HG03342 (cell line): ENCODE measurements at regions not wholly inside any gene's neighbourhood (a gene's known extent, or its start where the extent isn't known, plus 50 kb on each side); places are given as distances from the start of the nearest gene placed in this dataset.
"Not testable (repeated sequence)": the region's sequence is repeated elsewhere in the genome, so short reads cannot be mapped to it uniquely, and the experiment has no call there.

Experiments used
- ATAC-seq: cut with Tn5 transposase; IDR thresholded peaks from one replicate; pipeline ENCODE4 v1.9.1; 2021; ENCODE audit warnings: mild to moderate bottlenecking, moderate library complexity; ENCODE audit not compliant: unreplicated experiment

DNA sequence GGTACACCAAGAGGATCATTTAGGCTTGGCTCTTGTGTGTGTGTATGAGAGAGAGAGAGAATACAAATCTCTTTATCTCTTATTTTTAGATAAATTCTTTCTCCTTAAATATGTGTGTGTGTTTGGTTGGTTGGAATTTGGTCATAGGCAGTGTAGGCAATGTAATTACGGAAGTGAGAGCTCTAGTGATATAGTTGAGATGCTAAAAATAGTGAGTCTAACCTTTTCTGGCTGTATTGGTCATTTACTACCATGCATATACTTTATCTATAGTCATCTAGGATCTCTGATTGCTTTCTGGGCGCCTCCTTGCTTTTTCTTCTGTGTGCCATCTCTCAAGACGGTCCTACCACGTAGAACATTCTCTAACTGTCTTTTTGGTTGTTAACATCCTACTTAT is 250.2 kb downstream of the NUF2 start:
- ATAC-seq: no peak

- no peak for ATAC-seq
Observed at GRCh38 chr1:163574119-163574518, 252.4 kb downstream of the NUF2 start.

- ATAC-seq: no peak
Observed at GRCh38 chr1:163580926-163581325, 259.2 kb downstream of the NUF2 start.

- ATAC-seq: no peak
Observed at GRCh38 chr1:163583661-163584181, 262.0 kb downstream of the NUF2 start.

DNA sequence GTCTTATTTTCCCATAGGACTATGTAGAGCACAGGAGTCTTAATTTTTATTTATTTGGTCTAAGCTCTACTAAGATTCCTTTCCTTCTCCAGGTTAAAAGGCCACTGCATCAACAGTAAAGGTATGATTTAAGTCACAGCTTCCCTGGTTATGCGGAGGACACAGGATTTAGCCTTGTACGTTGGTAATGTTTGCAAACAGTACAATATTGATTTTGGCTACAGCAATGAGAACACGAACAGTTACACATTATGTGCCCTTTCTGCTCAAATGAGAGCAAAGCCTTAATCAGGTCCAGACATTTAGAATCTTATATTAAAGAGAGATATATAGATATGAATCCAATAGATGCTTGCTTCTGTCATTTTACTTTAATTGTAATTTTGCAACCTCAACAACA is 264.0 kb downstream of the NUF2 start:
- no peak for ATAC-seq

GRCh38 chr1:163588796-163589195 is 267.0 kb downstream of the NUF2 start:
- ATAC-seq: no peak

GRCh38 chr1:163589735-163590134 is 268.0 kb downstream of the NUF2 start:
- no peak for ATAC-seq

- not testable (repeated sequence) for ATAC-seq
Observed at GRCh38 chr1:163591131-163591530, 269.4 kb downstream of the NUF2 start.

DNA sequence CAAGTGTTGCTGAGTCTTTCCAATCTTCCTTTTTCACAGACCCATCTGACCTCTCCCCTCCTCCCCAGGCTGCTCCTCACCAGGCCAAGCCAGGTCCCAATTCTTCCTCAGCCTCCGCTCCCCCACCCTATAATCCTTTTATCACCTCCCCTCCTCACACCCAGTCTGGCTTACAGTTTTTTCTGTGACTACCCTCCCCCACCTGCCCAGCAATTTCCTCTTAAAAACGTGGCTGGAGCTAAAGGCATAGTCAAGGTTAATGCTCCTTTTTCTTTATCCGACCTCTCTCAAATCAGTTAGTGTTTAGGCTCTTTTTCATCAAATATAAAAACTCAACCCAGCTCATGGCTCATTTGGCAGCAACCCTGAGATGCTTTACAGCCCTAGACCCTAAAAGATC is 270.9 kb downstream of the NUF2 start:
- ATAC-seq: not testable (repeated sequence)

- not testable (repeated sequence) for ATAC-seq
Observed at GRCh38 chr1:163596106-163596505, 274.4 kb downstream of the NUF2 start.

DNA sequence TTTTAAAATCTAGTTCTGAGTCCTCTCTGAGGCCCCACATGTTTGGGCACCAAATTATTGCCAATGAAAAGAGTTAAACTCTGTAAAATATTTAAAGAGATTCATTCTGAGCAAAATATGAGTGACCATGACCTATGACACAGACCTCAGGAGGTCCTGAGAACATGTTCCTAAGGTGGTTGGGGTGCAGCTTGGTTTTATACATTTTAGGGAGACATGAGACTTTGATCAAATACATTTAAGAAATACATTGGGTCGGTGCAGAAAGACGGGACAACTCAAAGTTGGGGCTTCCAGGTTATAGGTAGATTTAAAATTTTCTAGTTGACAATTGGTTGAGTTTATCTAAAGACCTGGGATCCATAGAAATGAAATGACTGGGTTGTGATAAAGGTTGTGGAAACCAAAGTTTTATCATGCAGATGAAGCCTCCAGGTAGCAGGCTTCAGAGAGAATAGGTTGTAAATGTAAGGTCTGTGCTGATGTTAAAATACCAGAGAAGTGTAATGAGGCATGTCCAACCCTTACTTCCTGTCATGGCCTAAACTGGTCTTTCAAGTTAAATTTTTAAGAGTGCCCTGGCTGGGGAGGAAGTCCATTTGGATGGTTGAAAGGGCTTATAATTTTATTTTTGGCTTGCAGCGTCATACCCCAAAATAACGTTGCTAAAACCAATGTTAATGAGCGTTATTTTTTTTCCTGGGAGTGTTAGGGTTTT is 274.9 kb downstream of the NUF2 start:
- ATAC-seq: no peak

DNA sequence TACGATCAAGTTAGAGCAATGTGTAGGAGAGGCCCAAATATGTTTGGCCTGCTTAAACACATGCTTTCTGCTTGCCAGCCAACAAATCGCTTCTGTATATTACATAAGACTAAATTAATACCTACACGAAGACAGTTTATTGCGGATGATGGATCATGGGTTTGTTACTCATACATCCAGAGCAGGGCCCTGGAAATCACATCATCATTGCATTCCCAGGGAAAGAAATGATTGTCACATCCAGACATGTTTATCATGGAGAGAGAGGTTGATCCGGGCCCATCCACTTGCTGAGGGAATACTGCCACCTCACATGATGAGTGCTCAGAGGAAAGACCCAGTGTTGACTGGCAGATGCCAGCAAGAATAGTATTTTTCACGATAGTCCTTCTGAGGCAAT is 282.6 kb downstream of the NUF2 start:
- no peak for ATAC-seq

DNA sequence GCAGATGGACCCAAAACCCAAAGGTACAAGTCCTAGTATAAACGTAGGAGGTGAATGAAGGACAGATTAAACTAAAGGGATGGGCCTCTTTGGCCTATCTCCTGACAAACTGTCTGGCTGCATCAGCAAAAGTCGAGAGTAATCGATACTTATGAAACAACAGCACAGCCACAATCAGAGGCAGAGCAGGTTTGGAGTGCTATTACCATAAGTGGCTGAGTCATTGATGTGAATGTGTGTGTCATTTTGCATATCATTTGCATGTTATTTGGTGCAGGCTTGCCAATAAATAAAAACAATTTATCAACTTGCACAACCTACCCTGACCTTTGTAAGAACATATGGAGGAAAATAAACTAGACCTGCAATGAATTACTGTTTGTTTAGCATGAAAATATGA is 283.1 kb downstream of the NUF2 start:
- ATAC-seq: no peak

GRCh38 chr1:163608979-163609378 is 287.2 kb downstream of the NUF2 start:
- no peak for ATAC-seq

- ATAC-seq: no peak
Observed at GRCh38 chr1:163609858-163610257, 288.1 kb downstream of the NUF2 start.

DNA sequence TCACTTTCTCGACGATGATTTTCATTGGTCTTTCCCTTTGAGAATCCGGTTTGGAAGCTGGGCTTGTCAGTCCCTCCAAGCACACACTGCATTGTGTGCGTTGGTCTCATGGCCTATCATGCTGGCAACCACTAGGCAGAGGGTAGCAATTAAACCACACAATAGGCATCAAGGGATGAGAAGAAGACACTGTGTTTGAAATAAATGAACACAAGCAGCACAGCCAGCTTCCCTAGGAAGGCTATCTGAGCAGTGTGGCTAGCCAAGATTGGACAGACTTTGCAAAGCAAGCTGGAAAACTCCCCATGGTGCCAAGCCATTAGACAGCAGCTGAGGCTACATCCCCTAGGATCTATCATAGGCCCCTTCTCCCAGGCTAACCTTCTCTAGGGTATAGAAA is 288.7 kb downstream of the NUF2 start:
- ATAC-seq: no peak

DNA sequence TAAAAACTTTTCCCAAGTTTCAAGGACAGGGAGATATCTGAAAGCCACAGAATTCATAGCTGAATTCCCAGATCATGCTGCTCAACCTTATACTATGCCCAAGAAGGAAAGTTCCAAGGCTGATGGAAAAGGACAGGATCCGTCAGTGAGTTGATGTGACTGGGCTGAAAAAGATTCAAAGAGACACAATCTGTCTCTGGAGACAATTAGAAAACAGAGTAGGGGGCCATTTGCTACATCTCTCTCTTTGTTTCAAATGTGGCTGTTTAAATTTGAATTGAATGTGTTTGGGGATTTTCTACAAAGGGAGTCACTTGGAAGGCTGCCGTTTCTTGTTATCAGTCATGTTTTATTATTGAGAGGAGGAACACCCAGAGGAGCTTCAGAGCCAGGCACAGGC is 292.6 kb downstream of the NUF2 start:
- ATAC-seq: no peak

GRCh38 chr1:163628034-163628773 is 306.4 kb downstream of the NUF2 start:
- ATAC-seq: no peak

- ATAC-seq: no peak
Observed at GRCh38 chr1:163632269-163632668, 310.5 kb downstream of the NUF2 start.

GRCh38 chr1:163633366-163633765 is 311.6 kb downstream of the NUF2 start:
- ATAC-seq: no peak

GRCh38 chr1:163645676-163646075 is 323.9 kb downstream of the NUF2 start:
- not testable (repeated sequence) for ATAC-seq

DNA sequence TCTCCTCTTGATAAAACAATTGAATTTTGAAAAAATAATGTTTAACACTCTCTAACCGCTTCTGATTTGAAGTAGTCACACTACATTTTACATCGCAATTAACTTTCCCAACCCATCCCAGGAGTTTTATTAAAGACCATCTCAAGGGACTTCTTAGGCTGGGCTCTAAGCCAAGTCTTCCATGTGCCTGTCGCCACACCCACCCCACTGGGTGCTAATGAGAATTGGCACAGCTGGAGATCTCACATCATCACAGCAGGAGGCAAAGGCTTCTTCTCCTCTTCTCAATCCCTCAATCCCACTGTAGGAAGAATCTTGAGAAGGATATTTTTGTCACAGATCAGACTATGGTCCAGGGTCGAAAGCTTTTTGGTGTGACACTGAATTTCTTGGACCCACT is 328.9 kb downstream of the NUF2 start:
- ATAC-seq: no peak
